NCI-H524 (cell line): ENCODE measurements at regions not wholly inside any gene's neighbourhood (a gene's known extent, or its start where the extent isn't known, plus 50 kb on each side); places are given as distances from the start of the nearest gene placed in this dataset.
"Not testable (repeated sequence)": the region's sequence is repeated elsewhere in the genome, so short reads cannot be mapped to it uniquely, and the experiment has no call there.

Source experiments
- DNase-seq, 2 experiments: peaks; one replicate each; lab custom pipeline; 2025; lab: John Stamatoyannopoulos, UW

- no peak for DNase-seq
Measured at GRCh38 chr11:23869671-23870070, 627.2 kb upstream of the LUZP2 start.

DNA sequence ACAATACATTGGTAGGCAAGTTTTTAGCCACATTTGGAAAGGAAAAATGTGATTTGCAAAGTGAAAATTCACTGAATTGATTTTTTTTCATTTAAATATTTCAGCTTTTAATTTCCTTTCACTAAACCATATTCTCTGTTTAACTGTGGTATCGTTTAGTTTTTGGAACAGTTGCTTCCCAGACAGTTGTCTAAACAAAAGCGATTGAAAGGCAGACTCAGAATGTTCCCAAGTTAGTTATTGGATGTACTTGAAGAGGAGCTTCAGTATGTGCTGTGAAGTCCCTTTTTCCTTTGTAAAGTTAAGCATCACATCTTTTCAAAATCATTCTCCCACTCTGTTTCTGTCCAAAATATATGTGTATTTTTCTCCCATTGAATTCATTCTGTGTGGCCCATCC, 623.4 kb upstream of the LUZP2 start:
- DNase-seq = no peak

DNA sequence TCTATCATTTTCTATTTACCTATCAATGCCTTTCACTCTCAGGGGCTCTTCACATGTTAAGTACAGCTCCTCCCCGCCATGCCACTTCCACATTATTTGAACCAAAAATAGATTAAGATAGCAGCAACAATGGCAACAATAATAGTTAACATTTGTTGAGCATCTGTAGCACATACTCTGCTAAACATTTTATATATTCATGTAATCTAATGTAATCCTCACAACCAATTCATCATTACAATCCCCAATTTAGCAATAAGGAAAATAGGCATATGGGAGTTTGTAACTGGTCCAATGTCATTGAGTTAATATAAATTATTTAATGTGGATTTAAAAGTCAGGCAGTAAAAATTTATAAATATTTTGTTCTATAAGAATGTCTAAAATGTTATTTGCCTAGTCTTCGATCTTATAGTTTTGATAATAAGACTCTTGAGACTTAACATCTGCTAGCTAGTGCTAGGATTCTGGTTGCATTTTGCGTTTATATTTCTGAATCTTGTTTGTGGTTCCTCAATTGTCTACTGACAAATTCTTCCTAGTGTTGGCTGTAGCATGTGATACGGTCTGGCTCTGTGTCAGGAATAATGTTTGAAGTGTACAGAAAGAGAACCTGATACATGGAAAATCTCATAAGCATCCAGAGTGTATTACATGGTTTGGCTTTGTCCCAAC, 621.5 kb upstream of the LUZP2 start:
- no peak for DNase-seq

DNA sequence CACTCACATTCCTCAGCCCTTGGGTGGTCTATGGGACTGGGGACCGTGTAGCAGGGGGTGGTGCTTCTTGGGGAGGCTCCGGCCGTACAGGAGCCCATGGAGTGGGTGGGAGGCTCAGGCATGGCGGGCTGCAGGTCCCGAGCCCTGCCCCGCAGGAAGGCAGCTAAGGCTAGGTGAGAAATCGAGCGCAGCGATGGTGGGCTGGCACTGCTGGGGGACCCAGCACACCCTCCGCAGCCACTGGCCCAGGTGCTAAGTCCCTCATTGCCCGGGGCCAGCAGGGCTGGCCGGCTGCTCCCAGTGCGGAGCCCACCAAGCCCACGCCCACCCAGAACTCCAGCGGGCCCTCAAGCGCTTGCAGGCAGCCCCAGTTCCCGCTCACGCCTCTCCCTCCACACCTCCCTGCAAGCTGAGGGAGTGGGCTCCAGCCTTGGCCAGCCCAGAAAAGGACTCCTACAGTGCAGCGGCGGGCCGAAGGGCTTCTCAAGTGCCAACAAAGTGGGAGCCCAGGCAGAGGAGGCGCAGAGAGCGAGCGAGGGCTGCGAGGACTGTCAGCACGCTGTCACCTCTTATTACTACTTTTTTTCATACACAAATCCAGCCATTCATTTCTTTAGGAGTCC, 613.3 kb upstream of the LUZP2 start:
- not testable (repeated sequence) for DNase-seq

DNA sequence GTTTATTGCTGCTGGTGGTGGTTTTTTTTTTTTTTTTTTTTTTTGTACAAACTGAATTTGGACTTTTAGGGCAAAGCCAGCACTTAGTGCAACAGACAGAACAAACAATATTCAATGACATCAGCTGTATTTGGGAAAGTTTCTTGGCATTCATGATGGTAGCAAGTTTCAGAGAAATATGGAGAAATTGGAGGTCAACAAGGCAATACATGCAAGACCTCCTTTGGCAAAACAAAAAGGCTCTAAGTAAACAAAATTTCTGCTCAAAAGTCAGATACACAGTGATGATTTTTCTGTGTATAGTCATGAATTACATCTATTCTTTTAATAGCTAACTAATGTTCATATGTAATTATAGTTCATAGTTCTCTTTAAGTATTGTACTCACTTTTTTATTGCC, 612.5 kb upstream of the LUZP2 start:
- no peak for DNase-seq

DNA sequence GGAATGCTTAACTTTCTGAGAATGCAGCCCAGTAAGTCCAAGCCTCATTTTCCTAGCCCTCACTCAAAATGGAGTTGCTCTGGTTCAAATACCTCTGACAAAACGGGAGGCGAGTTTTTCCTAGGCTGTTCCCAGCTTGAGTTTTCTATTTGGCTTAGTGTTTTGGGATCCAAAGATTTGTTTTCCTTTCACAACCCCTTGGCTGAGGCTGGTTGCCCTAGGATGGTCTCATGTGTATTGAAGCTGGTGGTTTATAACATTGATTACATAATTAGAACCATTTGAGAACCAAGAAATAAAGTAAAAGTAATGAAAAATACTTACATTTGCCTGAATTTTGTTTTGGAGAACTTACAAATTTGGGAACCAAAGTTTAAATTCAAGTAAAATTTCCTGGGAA, 611.1 kb upstream of the LUZP2 start:
- DNase-seq = no peak

DNA sequence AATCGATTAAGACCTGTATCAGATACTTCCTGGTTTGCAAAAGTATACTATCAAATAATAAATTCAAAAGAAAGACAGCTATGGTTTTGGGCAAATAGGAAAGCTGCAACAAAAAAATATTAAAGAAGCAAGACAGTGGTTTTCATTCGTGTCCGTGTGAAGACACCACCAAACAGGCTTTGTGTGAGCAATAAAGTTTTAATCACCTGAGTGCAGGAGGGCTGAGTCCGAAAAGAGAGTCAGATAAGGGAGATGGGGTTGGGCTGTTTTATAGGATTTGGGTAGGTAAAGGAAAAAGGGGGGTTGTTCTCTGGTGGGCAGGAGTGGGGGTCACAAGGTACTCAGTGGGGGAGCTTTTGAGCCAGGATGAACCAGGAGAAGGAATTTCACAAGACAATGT, 609.7 kb upstream of the LUZP2 start:
- DNase-seq = not testable (repeated sequence)

DNA sequence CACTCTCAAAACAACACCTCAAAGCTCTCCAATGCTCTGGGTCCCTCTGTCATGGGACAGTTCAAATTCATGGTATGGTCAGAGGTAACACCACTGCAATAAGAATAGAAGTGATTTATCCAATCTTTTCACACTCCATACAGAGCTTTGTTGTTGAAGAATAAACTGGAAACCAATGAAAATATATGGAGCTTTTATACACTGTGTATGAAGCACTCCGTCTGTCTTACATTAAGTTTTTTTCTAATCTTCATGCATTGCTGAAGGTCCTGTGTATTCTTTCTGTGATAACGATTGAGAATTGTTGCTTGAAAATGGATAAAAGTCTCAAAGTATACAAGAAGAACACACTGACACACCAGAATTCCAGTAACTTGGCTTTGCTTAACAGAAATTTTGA, 603.7 kb upstream of the LUZP2 start:
- no peak for DNase-seq

DNA sequence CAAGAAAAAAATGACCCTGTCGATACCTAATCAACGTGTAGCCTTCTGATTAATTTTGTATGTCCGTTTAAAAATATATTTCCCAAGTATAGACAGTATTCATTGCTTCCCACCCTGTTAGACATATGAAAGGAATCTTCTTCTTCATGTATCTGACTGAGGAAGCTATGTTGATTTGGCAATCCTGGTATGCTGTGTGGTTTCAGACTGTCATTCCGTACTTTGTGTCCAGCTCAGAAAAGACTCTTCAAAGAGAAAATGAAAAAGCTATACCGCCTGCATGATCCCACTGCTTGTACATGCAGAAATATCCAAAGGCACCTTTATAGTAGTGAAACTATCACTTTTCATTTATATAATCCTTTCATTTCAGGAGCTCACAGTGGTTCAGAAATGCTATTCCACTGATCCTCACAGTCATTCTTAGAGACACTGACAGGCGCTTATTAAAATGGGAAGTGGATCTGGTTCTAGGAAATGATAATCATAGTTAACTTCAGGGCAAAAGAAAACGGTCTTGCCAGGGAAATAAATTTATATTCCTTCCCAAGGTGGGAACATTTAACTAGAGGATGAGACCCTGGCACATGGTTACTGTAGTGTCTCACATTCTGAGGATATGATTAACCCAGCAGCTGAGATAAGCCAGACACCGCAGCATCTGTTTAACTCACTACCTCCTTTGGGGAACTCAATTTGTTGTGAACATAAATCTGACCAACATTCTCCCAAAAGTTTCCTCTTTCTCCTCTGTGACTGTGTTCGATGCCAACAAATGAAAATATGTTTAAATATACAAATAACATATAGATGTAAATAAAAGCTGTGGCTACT, 599.2 kb upstream of the LUZP2 start:
- no peak for DNase-seq

DNA sequence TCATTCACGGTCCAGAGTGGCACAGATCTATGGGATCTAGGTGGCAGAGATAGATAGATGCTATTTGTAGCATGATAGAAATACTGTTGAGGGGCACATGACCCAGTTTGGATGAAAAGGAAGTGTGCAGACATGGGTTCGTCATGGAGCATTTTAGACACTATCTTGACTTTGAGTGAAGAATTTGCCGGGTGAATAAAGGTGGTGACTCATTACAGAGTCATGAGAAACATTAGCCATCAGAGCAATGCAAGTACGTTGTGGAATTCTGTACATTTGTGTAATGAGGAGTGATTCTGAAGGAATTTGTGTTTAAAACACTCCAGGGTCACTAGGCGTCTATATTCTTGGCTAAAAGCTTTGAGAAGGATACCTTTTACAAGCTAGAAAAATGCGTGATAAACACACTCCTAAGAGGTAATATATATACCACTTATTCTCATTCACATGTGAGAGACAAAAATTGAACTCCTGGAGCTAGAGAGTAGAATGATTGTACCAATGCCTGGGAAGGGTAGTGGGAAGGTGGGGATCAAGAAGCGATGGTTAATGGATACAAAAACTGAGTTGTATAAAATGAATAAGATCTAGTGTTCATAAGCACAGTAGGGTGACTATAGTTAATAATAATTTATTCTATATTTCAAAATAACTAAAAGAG, 593.7 kb upstream of the LUZP2 start:
- DNase-seq = no peak

DNA sequence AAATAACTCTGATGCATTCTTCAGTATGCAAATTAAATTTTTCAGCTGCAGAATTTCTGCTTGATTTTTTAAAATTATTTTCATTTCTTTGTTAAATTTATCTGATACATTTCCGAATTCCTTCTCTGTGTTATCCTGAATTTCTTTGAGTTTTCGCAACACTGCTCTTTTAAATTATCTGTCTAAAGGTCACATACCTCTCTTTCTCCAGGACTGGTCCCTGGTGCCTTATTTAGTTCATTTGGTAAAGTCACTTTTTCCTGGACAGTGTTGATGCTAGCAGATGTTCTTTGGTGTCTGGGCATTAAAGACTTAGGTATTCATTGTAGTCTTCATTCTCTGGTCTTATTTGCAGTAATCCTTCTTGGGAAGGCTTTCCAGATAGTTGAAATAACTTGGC, 577.4 kb upstream of the LUZP2 start:
- DNase-seq = no peak

GRCh38 chr11:23923357-23923756, 573.5 kb upstream of the LUZP2 start:
- DNase-seq = no peak

- no peak for DNase-seq
Measured at GRCh38 chr11:23924226-23924625, 572.6 kb upstream of the LUZP2 start.

GRCh38 chr11:23931443-23931842, 565.4 kb upstream of the LUZP2 start:
- DNase-seq = no peak

- no peak for DNase-seq
Measured at GRCh38 chr11:23932485-23932898, 564.4 kb upstream of the LUZP2 start.

- DNase-seq = no peak
Measured at GRCh38 chr11:23933721-23934120, 563.1 kb upstream of the LUZP2 start.

DNA sequence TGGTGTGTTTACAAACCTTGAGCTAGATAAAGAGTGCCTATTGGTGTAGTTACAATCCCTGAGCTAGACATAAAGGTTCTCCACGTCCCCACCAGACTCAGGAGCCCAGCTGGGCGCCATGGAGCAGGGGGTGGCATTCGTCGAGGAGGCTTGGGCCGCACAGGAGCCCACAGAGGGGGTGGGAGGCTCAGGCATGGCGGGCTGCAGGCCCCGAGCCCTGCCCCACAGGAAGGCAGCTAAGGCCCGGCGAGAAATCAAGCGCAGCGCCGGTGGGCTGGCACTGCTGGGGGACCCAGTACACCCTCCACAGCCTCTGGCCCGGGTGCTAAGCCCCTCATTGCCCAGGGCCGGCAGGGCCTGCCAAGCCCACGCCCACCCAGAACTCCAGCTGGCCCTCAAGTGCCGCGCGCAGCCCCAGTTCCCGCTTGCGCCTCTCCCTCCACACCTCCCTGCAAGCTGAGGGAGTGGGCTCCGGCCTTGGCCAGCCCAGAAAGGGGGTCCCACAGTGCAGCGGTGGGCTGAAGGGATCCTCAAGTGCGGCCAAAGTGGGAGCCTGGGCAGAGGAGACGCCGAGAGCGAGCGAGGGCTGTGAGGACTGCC, 562.1 kb upstream of the LUZP2 start:
- DNase-seq = not testable (repeated sequence)

DNA sequence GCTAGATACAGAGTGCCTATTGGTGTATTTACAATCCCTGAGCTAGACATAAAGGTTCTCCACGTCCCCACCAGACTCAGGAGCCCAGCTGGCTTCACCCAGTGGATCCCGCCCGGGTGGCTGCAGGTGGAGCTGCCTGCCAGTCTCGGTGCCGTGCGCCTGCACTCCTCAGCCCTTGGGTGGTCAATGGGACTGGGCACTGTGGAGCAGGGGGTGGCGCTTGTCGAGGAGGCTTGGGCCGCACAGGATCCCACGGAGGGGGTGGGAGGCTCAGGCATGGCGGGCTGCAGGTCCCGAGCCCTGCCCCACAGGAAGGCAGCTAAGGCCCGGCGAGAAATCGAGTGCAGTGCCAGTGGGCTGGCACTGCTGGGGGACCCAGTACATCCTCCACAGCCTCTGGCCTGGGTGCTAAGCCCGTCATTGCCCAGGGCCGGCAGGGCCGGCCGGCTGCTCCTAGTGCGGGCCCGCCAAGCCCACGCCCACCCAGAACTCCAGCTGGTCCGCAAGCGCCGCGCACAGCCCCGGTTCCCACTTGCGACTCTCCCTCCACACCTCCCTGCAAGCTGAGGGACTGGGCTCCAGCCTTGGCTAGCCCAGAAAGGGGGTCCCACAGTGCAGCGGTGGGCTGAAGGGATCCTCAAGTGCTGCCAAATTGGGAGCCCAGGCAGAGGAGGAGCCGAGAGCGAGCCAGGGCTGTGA, 554.6 kb upstream of the LUZP2 start:
- not testable (repeated sequence) for DNase-seq

DNA sequence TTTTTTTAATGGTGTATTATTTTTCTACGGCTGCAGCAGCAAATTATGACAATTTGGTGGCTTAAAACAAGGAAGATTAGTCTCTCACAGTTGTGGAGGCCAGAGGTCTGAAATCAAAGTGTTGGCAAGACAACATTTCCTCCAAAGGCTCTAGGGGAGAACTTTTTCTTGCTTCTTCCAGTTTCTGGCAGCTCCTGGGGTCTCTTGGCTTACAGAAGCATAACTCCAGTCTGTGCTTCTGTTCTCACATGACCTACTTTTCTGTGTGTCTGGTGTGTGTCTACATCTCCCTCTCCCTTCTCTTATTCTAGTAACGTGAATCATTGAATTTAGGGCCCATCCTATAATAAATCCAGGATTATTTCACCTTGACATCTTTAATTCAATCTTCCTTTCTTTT, 551.9 kb upstream of the LUZP2 start:
- DNase-seq = no peak

GRCh38 chr11:23947883-23948282, 549.0 kb upstream of the LUZP2 start:
- DNase-seq = no peak

DNA sequence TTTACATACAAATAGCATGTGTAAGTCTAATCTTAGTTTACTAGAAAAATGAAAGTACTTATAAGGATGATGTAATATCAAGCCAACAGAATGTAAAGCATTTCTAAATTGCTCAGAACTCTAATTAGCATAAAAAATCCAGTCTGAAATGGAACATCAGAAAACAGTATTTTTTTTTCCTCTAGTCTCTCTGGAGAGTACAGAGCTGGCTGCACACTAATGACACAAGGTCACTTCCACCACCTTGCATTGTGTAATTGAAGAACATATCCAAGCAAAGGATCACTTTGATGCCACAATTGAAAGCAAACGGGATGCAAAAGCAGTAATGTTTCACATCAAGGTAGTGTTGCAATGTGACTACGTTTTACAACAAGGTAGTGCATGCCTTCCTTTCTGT, 548.0 kb upstream of the LUZP2 start:
- no peak for DNase-seq
